Nephron progenitor cell (in vitro differentiated cells): ENCODE measurements at regions not wholly inside any gene's neighbourhood (a gene's known extent, or its start where the extent isn't known, plus 50 kb on each side); places are given as distances from the start of the nearest gene placed in this dataset.
A peak's percentile ranks its signal among the peaks of the same experiment; 100 is the strongest.

Experiments
- DNase-seq: peaks from one replicate; pipeline ENCODE4 v3.0.0; 2021
- H3K27ac Mint-ChIP-seq: 2 replicates; pipeline ENCODE4 v1.8.0; 2021; ENCODE audit warnings: mild to moderate bottlenecking, moderate library complexity, mixed read lengths
- H3K27me3 Mint-ChIP-seq: 2 replicates; pipeline ENCODE4 v1.8.0; 2021; ENCODE audit warnings: mild to moderate bottlenecking, low read depth, mixed read lengths; ENCODE audit not compliant: poor library complexity
- H3K36me3 Mint-ChIP-seq: 2 replicates; pipeline ENCODE4 v1.8.0; 2021; ENCODE audit warnings: low read depth, mixed read lengths
- H3K4me1 Mint-ChIP-seq: 2 replicates; pipeline ENCODE4 v1.8.0; 2021; ENCODE audit warnings: mixed read lengths
- H3K4me3 Mint-ChIP-seq: 2 replicates; pipeline ENCODE4 v1.8.0; 2021; ENCODE audit warnings: mild to moderate bottlenecking, moderate library complexity, mixed read lengths
- H3K9me3 Mint-ChIP-seq: 2 replicates; pipeline ENCODE4 v1.8.0; 2021; ENCODE audit warnings: mild to moderate bottlenecking, moderate library complexity, mixed read lengths
- TF ChIP-seq, protein P1 (sequence below): fragments of 200-600 bp; sonication (generic); IDR thresholded peaks from 2 replicates; pipeline ENCODE4 v1.5.0; 2021; ENCODE audit warnings: antibody characterized with exemption

DNA sequence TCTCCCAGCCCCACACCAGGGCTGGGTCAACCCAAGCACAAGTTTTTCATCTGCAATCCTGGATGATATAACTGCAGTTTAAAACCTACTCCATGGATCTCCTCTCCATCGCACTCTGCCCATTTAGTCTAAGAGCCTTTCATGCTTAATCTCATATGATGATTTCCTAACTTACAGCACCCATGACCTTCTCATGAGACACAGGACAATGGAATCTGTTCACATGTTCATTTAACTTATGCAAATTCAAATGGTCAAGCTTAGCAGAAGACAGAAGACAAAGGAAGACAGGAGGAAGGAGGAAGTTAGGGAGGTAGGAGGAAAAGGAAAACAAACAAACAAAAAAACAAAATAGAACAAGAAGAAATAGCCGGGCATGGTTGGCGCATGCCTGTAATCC, 64.6 kb upstream of the PNMA1 start:
- Mint-ChIP-seq H3K27ac (no peak overlapping the region), H3K36me3 (peaks cover 26% of the 10 kb centered on the region), H3K4me3 (no peak overlapping the region), H3K4me1 (peaks cover 55% of the 10 kb centered on the region), H3K9me3 (no peaks in the 10 kb centered on the region), H3K27me3 (peaks cover 4% of the 10 kb centered on the region)
- DNase-seq: no peak
- TF ChIP-seq, protein P1, sequence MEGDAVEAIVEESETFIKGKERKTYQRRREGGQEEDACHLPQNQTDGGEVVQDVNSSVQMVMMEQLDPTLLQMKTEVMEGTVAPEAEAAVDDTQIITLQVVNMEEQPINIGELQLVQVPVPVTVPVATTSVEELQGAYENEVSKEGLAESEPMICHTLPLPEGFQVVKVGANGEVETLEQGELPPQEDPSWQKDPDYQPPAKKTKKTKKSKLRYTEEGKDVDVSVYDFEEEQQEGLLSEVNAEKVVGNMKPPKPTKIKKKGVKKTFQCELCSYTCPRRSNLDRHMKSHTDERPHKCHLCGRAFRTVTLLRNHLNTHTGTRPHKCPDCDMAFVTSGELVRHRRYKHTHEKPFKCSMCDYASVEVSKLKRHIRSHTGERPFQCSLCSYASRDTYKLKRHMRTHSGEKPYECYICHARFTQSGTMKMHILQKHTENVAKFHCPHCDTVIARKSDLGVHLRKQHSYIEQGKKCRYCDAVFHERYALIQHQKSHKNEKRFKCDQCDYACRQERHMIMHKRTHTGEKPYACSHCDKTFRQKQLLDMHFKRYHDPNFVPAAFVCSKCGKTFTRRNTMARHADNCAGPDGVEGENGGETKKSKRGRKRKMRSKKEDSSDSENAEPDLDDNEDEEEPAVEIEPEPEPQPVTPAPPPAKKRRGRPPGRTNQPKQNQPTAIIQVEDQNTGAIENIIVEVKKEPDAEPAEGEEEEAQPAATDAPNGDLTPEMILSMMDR: no peak

GRCh38 chr14:73777420-73777819, 63.2 kb upstream of the PNMA1 start:
- DNase-seq: no peak
- no peaks in the 10 kb centered on the region for H3K9me3 Mint-ChIP-seq
- TF ChIP-seq, protein P1: no peak

DNA sequence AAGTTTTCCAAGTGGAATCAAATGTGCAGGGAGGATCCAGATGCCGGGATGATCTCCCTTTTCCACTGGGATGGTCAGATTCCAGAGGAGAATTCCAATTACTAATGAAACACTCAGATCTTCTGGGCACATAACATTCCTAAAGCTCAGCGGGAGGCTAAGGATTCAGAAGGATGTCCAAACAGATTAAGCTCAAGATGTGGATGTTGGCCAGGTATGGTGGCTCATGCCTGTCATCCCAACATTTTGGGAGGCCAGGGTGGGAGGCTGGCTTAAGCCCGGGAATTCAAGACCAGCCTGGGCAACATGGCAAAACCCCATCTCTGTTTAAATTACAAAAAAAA, 62.0 kb upstream of the PNMA1 start:
- no peak for DNase-seq
- TF ChIP-seq, protein P1: no peak
- Mint-ChIP-seq H3K9me3 (no peaks in the 10 kb centered on the region), H3K4me1 (peaks cover 66% of the 10 kb centered on the region), H3K4me3 (no peak overlapping the region), H3K36me3 (peaks cover 29% of the 10 kb centered on the region), H3K27ac (no peak overlapping the region), H3K27me3 (peaks cover 4% of the 10 kb centered on the region)

More at GRCh38 chr14:73777420-73777819, 63.2 kb upstream of the PNMA1 start:
- Mint-ChIP-seq H3K27me3 (peaks cover 4% of the 10 kb centered on the region), H3K4me3 (no peak overlapping the region), H3K4me1 (peaks cover 55% of the 10 kb centered on the region), H3K36me3 (peaks cover 28% of the 10 kb centered on the region), H3K27ac (peak overlapping the region; percentile 83)

DNA sequence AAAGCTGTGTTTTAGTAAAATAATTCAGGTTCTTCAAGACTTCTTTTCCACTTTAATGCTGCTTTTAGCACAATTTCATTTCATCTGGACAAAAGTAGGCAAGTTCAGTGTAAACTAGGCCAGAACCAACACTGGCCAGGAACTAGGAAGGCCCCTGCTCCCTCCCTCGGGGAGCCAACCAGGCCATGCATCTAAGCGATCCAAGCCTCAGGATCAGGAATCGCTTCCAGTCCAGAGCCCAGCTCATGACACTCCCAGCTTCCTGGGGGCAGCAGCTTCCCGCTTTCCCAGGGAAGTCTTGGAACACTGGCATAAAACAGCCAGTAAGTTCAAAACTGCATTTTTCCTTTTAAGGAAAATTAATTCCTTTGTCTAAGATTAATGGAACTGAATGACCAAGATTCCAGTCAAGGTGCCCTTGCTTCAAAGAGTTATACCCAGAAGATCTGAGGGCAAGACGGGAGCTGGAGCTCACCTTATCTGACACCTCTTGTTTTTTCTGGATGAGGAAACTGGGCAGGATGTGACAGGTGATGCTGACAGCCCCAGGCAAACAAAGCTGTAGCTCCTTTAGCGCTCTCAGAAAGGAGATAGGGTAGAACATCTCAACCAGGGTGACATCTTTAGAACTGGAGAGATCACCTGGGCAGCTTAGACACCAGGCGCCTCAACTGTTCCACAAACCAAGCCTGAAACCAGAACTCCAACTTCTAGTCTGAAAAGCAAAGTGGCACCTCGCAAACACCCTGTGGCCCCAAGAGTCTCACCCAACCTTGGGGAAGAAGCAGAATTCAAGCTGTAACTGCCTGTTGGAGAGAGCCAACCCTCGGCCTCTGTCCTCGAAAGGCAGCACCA, 61.4 kb upstream of the PNMA1 start:
- Mint-ChIP-seq H3K9me3 (no peaks in the 10 kb centered on the region), H3K4me3 (no peak overlapping the region), H3K4me1 (peaks cover 67% of the 10 kb centered on the region), H3K36me3 (peaks cover 23% of the 10 kb centered on the region), H3K27ac (no peak overlapping the region), H3K27me3 (peaks cover 4% of the 10 kb centered on the region)
- TF ChIP-seq, protein P1: no peak
- DNase-seq: no peak

DNA sequence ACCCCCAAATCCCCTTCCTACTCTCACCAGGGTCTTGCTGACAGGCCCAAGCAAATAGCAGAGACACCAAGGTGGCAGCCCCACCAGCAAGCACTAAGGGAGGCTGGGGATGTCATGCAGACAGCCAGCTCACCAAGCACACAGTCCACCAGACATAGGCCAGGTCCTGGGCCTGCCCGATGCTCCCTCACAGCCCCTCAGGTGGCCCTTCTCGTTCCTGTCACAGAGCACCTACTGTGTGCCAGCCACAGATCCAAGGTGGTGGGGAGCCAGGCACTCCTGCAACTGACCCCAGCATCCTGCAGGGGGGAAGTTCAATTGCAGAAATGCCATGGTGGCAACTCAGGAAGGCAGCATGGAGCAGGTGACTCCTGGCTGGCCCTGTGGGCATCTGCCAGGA, 60.5 kb upstream of the PNMA1 start:
- Mint-ChIP-seq H3K27me3 (peaks cover 4% of the 10 kb centered on the region), H3K4me3 (no peak overlapping the region), H3K27ac (peak overlapping the region; percentile 35), H3K4me1 (peaks cover 69% of the 10 kb centered on the region), H3K9me3 (no peaks in the 10 kb centered on the region), H3K36me3 (peaks cover 15% of the 10 kb centered on the region)
- TF ChIP-seq, protein P1: no peak
- DNase-seq: no peak

GRCh38 chr14:73774241-73774570, 60.0 kb upstream of the PNMA1 start:
- H3K4me1 Mint-ChIP-seq: peaks cover 71% of the 10 kb centered on the region
- no peak for DNase-seq
- TF ChIP-seq, protein P1: no peak
- H3K27me3 Mint-ChIP-seq: peaks cover 4% of the 10 kb centered on the region
- H3K9me3 Mint-ChIP-seq: no peaks in the 10 kb centered on the region
- H3K4me3 Mint-ChIP-seq: no peak overlapping the region
- peaks cover 15% of the 10 kb centered on the region for H3K36me3 Mint-ChIP-seq
- peak overlapping the region; percentile 35 for H3K27ac Mint-ChIP-seq
